ENCODE measurements at regions not wholly inside any gene's neighbourhood (a gene's known extent, or its start where the extent isn't known, plus 50 kb on each side); places are given as distances from the start of the nearest gene placed in this dataset.

- TF ChIP-seq, protein P1, sequence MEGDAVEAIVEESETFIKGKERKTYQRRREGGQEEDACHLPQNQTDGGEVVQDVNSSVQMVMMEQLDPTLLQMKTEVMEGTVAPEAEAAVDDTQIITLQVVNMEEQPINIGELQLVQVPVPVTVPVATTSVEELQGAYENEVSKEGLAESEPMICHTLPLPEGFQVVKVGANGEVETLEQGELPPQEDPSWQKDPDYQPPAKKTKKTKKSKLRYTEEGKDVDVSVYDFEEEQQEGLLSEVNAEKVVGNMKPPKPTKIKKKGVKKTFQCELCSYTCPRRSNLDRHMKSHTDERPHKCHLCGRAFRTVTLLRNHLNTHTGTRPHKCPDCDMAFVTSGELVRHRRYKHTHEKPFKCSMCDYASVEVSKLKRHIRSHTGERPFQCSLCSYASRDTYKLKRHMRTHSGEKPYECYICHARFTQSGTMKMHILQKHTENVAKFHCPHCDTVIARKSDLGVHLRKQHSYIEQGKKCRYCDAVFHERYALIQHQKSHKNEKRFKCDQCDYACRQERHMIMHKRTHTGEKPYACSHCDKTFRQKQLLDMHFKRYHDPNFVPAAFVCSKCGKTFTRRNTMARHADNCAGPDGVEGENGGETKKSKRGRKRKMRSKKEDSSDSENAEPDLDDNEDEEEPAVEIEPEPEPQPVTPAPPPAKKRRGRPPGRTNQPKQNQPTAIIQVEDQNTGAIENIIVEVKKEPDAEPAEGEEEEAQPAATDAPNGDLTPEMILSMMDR (IDR thresholded peaks at IDR 0.05 in 8 of 11, conservative IDR thresholded peaks at IDR 0.05 in 3 of 11) = no peak
- TF ChIP-seq POLR2A (IDR thresholded peaks at IDR 0.05) (no peak), POLR2AphosphoS5 (IDR thresholded peaks at IDR 0.05) (no peak)
Measured at GRCh38 chr9:96085491-96086143, 210.1 kb downstream of the ERCC6L2 start.

Data from spleen (tissue), 7 donors.